HG03095 (cell line): ENCODE measurements at regions not wholly inside any gene's neighbourhood (a gene's known extent, or its start where the extent isn't known, plus 50 kb on each side); places are given as distances from the start of the nearest gene placed in this dataset.

Experiments
- ATAC-seq: cut with Tn5 transposase; IDR thresholded peaks from one replicate; pipeline ENCODE4 v1.9.1; 2021; ENCODE audit warnings: moderate library complexity; ENCODE audit not compliant: unreplicated experiment

DNA sequence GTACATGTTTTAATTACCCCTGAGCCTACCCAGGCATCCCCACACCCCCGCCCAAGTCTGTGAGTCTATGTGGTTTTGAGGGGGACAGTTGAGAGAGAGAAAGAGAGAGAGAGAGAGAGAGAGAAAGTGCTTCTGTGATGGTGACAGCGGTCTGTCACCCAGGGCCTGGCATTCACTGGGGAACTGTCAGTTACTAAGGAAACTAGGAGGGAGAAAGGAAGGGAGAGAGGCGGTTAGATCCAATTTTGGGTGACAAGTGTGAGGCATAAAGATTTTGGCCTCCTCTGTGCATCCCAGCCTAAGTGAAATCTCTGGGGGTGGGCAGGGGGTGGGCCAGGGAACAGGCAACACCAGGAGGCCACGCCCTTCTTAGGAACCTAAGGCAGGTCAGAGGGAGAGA lies 498.3 kb downstream of the BUD13 start:
- ATAC-seq = no peak

DNA sequence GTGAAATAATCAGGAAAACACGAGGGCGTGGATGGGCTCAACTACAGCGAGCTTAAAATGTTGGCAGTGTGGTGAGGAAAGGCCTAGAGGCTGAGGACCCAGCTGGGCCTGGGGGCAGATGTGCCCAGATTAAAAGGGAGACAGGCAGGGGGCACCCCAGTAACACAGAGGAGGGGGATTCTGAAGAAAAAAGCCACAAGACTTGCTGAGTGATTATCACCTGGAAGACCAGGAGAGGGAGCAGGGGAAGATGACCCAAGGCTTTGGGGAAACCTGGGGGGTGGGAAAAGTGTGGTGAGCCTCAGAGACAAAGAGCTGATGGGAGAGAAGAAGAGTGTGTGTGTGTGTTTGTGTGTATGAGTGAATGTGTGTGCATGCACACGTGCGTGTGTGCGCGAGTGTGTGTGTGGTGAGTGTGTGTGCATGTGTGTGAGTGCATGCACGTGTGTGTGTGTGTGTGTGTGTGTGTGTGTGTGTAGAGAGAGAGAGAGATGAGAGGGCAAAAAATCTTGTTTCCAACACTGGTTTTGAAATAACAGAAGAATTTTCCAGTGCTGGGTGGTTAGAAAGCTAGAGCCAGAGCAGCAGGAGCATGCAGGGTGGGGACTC lies 500.5 kb downstream of the BUD13 start:
- ATAC-seq = no peak

DNA sequence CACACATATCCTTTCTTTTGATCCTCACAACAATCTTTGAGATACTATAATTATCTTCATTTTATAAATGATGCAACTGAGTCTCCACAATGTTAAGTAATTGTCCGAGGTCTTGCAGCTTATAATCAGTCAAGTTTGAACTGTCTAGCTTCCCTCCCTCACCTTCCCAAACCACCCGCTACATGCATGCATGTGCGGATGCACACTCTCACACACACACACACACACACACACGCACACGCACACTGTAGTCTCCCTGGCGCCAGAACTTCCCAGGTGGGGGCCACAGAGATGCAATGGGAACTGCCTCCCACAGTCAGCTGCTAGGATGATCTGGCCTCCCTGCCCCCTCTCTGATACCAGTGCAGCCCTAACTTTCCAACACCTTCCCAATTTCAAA lies 501.3 kb downstream of the BUD13 start:
- ATAC-seq = no peak

DNA sequence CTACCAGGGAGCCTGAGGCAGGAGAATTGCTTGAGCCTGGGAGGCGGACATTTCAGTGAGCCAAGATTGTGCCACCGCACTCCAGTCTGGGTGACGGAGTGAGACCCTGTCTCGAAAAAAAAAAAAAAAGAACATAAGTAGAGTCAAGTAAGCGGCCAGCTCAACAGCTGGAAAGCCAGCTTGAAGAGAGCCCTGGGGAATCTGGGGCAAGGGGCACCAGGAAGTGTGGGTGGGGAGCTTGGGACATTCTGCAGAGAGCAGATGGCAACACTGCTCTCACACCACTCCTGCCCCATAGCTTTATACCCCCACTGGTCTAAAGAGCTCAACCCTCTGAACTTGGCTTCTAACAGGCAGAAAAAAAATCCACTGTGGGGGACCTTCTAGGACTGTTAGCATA lies 505.6 kb downstream of the BUD13 start:
- no peak for ATAC-seq

DNA sequence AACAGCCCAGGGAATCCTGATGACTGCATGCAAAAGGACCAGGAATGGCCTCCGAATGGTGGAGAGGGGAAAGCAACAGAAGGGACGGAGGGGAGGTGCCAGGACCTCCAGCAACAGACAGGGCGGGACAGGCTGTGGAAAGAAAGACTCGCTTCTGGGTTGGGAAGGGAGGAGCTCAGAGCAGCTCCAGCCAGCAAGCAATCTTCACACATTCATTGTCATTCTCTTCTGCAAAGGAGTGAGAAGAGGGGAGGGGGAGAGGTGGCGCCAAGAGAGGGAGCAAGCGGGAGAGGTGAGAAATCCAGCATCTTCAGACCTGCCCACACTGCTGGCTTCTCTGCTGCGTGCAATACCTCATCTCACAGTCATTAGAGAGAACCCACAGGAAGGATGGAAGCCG lies 509.0 kb downstream of the BUD13 start:
- no peak for ATAC-seq

DNA sequence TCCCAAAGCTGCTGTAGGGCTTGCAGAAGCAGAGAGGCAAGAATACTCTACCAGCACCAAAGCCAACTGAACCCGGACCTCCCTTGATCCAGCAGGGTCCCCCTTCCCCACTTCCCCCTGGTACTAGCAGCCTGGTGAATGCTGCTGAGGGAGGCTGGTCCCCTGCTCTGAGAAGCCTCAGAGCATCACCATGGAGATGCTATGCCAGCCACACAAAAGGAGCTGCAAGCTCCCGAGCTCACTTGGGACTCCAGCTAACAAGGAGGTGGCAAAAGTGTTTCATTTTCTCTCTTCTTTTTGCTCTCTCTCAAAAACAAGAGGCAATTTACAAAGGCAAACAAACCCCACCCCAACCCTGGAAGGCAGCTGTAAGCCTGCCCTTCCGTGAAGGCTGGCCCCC lies 509.8 kb downstream of the BUD13 start:
- ATAC-seq = no peak

DNA sequence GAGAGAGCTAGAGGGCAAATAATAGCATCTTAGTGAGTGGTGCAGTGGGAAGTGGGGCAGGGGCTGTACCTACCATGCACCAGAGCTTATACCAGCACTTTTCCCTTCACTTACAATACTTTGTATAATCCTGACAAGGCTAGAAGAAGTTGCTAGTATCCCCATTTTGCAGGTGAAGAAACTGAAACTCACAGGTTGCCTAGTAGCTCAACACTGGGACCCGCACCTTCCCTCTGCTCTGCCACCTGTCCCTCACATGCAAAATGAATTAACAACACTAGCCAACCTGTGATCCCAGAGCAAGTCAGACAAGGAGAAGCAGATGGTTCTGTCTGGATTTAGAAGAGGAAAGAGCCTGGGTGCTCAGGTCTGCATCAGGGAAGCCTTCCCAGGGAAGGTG lies 510.4 kb downstream of the BUD13 start:
- no peak for ATAC-seq

DNA sequence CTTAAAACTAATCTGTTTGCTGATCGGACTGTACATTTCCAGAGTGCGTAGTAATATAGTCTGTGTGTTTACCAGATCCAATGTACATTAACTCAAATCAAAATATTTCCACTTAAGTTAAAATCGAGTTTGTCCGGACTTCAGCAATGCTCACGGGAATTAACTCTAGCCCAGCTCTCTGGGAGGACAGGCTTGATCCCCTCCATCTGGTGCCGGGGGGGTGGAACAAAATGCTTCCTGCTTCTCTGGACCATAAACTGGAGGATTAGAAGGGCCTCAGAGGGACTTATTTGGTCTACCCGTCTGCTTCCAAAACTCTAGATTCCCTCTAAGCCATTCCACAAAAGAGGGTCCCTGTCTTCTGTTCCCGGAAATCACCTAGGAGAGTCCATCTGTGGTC lies 511.2 kb downstream of the BUD13 start:
- ATAC-seq = no peak

DNA sequence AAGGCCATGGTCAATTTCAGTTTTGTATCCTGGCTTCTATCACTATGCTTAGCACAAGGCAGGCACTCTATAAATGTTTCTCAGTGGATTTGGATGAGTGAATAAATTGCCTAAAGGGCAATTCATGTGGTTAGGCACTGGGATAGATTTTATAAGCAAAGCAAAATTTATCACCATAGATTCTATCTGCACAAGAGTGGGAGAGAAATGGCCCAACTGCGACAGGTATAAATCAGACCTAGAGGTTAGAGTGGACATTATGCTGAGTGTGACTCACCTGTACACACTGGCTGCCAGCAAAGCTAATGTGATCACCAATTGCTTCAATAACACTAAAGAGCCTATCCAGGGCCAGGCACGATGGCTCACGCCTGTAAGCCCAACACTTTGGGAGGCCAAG lies 514.0 kb downstream of the BUD13 start:
- ATAC-seq = no peak

DNA sequence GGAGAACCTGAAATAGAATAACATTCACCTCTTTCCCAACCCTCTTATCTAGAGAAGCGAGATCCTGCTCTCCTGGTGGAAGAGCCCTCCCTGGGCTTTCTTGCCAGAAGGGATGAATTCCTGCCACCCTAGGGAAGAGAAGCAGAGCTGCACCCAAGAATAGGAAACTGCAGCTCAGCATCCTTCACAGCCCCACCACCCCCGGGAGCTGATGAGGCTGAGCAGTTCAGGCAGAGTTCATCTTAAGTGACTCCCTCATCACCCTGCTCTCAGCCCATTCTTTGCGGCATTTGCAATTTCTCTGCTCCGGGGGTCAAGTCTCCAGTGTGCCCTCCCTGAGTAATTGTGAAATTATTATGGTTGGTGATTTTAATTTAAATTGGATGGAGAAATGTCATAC lies 514.9 kb downstream of the BUD13 start:
- no peak for ATAC-seq

DNA sequence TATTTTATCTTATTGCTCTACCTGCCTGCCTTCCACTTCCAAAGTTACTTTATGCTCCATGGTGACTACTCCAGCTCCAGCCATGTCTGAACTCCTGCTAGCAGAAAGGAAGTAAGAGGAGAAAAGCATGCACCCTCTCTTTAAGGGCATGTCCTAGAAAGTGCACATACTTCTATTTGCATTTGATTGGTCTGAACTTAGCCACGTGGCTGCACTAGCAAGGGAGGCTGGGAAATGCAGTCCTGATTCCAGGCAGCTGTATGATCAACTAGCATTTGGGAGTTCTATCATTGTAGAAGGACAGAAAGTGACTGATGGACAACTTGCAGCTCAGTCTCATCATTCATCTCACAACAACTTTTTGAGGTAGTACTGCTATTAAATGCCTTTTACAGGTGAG lies 515.7 kb downstream of the BUD13 start:
- ATAC-seq = no peak

DNA sequence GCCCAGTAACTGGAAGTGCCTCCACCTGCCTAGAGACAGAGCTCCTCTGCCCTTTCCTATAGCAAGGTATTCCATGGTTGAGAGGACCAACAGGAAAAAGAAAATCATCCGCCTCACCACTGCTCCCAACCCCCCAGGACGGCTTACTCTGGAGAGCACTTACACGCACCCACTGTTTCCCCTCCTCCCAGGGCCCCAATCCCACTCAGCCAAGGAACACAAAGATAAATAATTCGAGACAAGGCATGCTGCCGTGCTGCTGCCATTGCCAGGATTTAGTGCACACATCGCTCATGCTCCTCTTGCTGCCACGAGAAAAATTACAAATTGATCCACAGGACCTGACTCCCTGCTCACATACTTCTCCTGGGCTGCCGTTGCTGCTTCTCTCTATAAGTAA lies 516.6 kb downstream of the BUD13 start:
- ATAC-seq = no peak

DNA sequence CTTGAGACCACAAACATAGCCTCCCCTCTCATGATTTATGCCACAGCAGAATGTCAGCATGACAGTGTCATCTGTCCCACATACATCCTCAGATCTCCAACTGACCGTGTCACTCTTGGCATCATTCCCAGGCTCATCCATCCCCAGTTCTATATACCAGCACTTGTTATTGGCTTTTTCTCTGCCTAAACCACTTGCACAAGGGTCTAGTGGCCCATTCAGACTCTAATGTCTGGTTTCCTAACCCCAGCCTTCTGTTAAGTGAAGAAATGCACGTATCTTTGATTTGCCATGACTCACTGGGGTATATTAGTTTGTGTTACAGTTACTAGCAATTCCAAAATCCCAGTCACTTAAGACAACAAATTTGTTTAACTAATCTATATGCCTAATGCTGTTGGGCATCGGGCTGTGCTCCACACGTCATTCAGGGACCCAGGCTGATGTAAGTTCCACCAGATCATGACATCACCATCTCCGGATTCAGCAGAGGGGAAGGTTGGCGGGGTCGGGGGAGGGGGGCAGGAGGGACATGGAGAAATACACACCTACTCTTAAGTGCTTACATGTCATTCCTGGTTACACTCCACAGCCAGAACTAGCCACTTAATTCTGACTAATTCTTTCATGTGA lies 517.4 kb downstream of the BUD13 start:
- ATAC-seq = no peak

DNA sequence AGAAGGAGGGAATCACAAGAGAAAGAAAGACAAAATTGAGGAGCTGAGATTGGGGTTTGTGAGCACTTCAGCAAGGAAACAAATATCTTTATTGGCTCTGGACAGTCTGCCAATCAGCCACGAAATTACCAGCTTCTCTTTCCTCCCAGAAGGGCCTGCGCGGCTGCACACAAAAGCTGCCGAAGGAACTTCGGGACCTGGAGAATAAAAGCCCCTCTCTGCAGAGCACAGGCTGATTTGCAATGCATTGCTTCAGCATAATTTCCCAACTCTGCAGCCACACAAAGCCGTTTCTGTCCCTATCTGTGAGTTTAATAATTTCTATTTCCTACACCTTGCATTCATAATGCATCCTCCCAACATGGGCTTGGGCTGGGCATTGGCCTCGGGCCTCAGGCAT lies 522.6 kb downstream of the BUD13 start:
- ATAC-seq = no peak

DNA sequence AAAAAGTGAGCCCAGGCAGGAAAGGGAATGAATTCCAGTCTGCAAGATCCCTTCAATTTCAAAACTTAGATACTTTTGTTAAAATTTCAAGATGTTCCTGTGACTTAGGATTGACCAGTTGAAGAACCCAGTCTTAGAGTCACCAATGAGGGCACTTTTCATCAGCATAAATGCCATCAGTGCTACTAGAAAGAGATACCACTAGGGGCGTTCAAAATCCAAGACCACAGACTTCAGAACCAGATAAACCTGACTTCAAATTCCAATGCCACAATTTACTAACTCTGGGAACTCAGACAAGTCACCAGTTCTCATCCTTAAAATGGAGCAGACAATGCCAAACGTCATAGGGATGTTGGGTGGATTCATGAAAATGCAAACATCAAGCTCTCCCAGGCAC lies 523.2 kb downstream of the BUD13 start:
- no peak for ATAC-seq

DNA sequence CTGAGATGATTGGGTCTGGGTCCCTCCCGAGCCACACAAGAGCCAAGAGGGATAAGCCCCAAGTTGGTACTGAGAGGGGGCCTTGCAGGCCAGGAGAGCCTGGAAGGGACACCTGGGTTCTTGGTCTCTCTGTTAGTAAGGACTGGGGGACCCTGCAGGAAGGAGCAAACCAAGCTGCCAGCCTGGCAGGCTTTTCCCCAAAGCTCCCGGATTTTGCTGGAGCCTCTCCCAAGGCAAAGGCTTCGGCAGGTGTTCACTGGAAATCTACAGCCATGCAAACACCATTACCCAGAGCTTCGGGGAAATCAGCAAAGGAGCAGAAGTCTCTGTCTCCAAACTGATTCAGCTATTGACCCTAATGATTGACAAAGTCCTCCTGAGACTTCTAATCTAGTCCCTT lies 527.9 kb downstream of the BUD13 start:
- ATAC-seq = no peak

DNA sequence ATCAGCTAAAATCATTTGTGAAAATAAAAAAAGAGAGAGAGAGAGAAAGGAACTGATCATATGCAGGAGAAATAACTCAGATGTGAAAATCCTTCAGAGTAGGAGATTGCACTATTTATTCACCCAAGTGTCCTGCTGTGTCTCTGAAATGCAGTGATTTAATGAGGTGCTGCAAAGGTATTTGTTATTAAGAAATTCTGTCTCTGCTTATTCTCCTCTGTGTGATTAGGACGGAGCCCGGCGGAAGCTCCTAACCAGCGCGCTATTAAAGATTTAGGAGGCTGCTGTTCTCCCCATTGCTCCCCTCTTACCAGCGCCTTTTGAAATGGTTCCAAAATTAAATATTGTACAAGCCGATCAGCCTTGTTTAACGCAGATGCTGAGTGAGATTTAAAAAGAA lies 528.3 kb downstream of the BUD13 start:
- no peak for ATAC-seq

DNA sequence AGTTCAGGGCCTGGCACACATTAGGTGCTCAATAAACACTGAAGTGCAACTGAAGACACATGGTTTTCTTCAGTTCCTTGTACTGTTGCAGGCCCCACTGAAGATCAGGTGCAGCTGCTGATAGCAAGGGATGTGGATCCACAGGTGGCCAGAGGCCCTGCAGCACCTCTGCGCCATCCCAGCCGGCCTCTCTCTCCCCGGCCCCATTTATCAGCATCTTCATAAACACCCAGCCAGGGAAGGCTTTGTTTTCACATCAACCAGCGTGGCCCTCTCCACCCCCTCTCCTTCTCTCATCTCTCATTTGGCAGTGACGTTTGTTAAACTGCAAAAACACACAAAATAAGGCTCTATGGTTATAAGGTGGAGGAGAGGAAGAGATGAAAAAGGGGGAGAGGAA lies 528.8 kb downstream of the BUD13 start:
- ATAC-seq = no peak

DNA sequence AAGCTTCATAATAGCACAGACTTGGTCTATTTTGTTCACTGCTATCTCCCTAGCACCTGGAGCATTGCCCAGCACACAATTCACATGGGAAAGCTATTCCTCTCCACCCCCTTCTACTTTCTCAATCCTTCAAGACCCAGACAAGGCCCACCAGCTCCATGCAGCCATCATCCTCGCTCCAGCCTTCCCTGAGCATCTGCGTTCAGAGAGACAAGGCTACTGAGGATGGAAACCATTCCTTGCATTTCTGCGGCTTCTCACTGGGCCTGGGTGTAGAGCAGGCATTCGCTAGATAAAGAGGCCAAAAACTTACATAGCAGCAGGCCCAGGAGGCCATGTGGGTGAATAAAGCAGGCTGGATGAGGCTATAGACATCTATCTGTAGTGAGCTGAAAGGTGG lies 530.8 kb downstream of the BUD13 start:
- ATAC-seq = no peak

DNA sequence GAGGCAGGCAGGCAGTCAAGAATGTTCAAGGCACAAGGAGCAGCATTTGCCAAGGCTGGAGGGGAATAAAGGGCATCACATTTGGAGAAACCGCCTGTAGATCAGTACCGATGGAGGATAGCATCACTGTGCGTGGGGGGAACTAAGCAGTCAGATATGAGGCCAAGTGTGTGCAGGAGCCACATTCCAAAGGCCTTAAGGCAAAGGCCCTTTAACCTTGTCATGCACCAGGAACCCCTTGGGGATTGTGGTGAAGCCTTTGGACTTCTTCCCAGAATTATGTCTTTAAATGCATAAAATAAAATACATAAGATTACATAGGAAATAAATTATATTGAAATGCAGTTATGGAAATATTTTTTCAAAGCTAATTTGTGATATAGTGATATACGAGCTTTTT lies 532.1 kb downstream of the BUD13 start:
- no peak for ATAC-seq

DNA sequence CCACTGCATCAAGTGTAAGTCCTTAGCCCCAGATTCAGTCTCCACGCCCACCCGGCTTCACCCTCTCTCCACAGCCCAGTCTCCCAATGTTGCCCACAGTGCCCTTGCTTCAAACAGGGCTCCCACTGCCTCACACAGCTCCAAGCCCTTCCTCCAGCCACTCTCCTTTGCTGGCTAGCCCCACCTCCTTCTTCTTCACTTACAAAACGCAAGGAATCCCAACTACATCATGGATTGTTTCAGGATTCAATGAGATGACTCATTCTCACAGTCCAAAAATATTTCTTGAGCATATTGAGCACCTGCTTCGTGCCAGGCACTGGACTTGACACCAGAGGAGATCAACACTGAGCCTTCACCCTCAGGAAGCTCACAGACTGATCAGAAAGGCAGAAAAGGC lies 533.5 kb downstream of the BUD13 start:
- no peak for ATAC-seq

DNA sequence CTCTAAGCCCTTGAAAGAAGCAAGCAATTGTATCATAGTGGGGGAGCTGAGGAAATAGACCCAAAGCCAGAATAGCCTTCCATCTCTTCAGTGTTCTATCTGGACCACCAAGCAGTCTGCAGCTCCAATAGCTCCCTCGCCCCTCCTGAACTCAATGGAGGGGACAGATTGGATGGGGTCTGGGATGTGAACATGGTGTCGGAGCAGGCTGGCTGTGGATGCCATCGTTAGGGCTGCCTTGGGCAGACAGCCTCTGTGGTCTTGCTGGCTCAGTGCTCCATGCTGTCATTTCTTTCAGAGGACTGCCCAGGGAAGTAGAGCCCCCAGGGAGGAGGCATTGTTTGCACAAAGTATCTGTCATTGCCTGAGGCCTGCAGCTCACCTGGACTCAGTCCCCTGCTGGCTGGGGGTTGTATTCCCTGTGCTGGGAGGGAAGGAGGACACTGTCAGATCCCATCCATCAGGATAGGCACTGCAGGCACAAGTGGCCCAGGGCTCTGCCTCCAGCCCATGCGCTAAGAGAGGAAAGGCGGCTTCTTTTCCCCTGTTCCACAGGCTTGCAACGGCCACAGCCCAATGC lies 537.7 kb downstream of the BUD13 start:
- no peak for ATAC-seq

DNA sequence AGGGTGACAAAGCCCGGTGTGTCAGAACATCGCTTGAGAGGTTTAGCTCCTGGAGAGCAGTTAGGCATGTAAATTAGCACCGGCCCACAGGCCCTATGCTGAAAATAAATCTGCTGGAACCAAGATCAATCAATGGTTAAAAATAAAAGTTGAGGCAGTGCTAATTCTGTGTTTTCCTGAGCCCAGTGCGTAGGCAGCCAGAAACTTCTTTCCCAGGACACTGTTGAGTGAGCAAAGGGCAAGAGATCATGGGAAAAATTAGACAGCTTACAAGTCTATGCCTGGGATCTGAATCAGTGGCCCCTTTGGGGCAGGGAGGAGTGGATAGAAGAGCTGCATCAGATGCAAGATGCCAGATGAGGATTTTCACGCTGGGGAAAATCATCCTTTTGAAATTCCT lies 539.2 kb downstream of the BUD13 start:
- ATAC-seq = no peak
